ENCODE measurements at regions not wholly inside any gene's neighbourhood (a gene's known extent, or its start where the extent isn't known, plus 50 kb on each side); places are given as distances from the start of the nearest gene placed in this dataset.
A peak's percentile ranks its signal among the peaks of the same experiment; 100 is the strongest.

DNA sequence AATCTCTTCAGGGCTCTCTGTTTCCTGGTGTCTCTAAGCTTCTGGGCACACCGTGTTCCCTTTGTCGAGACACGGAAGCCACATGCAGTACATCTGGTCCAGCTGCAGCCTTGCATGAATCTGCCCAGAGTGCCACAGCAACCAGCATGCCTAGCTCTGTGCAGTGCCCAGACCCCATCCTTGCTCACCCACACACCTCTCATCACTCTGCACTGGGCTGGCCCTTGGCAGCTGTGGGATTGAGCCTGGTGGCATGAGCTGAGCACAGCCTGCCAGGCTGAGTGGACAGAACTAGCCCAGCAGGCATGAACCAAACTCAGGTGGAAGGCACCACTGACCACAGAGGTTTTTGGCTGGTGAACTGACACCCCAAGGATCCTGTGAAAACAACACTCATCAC, 279.9 kb downstream of the ATXN7L3B start:
- DNase-seq = no peak

- DNase-seq = no peak
These were observed 280.8 kb downstream of the ATXN7L3B start for GRCh38 chr12:74818412-74818811.

DNA sequence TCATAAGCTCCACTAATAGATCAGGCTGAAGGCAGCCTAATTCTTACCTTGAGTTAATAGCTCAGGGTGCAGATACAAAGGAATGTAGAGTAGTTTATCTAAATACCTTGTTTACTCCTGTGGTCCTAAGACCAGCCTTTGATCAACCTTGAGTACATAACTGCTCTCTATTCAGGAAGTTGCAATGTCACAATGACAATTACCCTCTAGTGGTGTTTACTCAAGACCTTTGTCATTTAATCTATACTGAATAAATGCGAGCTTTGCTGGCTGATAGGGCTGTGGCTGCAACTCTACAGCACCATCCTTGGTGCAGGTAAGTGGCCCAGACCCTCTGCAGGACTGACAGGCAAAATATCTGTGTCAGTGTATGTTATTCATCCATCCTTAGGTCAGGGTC, 282.7 kb downstream of the ATXN7L3B start:
- DNase-seq = no peak

GRCh38 chr12:74836567-74836966, 298.9 kb downstream of the ATXN7L3B start:
- no peak for DNase-seq

DNA sequence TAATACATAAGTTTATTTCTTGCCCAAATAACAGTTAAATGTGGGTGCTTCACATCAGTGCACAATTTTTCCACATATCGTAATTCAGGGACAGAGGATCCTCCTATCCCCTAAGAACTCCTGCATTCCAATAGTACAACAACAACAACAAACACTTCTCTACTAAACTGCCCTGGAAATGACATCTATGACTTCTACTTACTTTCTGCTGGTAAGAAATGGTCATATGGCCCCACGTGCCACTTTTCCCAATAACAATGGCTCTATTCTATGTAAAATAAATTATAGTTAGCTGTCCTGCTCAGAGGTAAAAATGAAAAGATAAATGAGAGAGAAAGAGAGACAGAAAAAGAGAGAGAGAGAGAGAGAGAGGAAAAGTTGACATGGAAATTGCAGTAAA, 308.5 kb downstream of the ATXN7L3B start:
- DNase-seq = no peak

DNA sequence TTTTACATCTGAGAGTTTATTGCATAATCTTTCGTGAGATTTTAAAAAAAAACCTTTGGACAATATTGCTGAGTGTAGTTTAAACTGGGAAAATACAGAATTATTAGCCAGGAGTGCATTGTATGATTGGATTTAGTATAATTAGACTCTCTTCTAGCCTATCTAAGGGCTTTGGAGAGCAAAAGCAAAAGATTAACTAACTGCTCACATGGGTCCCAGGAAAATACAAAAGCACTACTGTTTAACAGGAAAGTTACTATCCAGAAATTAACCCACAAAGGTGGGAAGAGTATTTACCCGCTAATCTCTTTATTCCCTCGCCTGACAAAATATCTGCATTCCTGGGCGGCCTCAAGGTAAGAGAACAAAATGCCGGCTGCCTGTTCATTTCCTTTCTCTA, 309.5 kb downstream of the ATXN7L3B start:
- DNase-seq = no peak

DNA sequence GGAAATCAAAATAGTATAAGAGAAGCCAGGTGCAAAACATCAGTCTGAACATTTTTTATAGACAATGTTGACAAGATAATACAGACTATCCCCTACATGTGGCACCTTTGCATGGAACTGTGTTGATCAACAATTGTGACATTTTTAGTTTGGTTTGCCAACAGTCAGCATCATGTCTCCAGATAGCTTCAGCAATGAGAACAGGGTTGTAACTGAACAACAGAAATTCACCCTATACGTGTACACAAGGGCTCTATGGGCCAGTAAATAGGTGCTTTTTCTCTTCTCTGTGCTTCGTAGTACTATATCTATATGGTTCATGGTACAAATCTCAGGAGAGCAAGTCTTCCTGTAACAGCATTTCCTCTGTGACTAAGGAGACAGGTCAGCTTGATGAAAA, 310.4 kb downstream of the ATXN7L3B start:
- no peak for DNase-seq

DNA sequence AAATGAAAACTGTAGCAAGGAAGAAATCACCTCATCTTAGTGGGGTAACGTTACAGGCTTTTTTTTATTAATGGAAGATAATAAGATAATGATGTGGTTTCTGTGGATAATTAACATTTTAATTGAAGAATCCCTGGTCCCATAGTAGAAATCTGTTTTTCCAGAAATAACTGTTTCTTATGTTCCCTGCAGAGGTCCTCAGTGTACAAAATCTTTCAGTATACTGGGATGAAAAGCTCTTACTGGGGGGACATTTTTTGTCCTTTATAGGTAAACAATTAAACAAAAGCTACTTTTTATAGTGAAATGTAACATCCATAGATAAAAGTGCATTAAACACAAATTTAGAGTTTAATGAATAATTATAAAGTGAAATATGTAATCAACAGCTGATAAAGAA, 312.2 kb downstream of the ATXN7L3B start:
- DNase-seq = no peak

DNA sequence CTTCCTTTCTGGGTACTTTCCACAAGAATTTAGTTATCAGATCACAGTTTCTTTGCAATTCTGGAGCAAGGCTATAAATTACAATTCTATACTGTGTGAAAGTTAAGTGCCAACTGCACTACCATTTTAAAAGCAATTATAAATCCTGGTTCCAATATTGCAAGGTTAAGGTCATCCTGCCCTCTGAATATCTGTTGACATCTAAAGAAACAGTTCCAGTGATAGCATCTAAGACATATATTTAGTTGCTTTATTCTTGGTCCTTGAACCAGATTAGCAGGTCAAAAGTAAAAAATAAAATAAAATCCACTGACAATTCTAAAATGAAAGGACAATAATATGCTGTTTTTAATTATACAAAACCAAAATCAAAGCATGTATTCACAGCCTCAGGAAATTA, 334.2 kb downstream of the ATXN7L3B start:
- DNase-seq = no peak

DNA sequence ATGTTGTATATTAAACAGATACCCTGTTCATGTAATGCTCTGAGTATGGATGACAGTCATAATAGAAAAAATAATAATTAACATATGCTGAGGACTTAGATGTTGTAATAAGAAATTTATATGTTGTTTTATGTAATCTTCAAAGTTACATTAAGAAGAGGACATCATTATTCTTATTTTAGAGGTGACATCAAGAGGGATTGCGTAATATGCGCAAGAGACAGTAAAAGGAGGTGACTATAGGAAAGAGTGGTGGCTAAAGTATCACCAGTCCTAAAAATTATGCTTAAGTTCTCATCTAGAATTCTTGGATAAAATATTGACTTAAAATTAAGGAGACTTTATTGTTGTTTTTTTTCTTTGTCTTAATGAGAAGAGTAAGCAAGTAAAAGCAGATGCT, 323.9 kb downstream of the KCNC2 start:
- DNase-seq = no peak

- DNase-seq = no peak
These were observed 320.6 kb downstream of the KCNC2 start for GRCh38 chr12:74889073-74889472.

DNA sequence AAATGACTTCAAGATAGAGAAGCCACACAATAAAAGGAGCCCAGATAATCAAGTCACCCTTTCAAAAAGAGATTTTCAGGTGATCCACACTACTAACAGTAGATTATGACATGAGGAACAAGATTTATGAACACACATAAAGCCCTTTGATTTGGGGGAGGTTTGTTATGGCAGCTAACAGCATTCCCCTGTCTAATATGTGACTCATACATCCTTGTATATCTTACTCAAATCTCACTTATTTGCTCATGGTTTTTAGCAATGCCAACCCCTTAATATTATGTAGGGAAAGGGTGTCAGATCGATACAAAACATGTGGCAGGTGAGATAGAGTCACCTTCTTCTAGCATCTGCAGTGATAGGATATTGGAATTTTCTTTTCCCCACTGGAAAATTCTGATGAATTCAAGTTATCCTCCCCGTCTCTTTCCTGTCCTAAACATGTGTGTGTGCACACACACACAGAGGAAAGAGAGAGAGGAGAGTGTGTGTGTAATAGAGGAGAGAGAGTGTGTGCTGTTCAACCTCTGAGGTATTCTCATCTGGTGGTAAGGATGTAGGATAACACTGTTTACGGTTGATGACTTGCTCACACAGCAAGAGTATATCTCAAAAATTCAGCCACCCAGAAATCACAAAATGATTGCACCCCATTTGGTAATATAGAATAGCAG, 319.9 kb downstream of the KCNC2 start:
- peak; percentile 87 for DNase-seq

- DNase-seq = peak; percentile 98
These were observed 319.4 kb downstream of the KCNC2 start for GRCh38 chr12:74890237-74890599.

DNA sequence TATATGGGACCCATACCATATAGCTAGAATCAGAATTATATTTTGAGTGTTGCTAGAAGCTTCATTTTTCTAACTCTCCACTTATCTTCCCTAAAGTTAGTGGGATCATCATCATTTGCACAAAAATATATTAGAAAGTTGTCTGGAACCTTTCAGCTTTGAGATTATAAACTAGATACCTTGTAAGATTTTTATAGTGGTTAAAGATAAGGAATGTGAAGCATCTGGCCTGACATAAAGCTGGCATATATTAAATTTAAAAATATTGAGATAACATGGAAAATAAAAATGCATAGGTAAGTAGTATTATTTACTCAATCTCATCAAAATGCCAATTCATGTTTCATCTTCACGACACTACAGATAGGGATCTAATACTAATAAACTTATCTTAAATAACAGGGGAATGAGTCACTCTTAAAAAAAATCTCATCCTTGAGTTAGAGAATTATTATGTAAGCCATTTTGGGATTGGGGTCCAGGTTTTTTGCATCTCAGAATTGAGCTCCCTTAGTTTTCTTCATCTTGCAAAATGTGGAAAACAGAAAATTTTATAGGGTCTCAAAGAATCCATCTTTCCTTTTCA, 318.5 kb downstream of the KCNC2 start:
- no peak for DNase-seq

DNA sequence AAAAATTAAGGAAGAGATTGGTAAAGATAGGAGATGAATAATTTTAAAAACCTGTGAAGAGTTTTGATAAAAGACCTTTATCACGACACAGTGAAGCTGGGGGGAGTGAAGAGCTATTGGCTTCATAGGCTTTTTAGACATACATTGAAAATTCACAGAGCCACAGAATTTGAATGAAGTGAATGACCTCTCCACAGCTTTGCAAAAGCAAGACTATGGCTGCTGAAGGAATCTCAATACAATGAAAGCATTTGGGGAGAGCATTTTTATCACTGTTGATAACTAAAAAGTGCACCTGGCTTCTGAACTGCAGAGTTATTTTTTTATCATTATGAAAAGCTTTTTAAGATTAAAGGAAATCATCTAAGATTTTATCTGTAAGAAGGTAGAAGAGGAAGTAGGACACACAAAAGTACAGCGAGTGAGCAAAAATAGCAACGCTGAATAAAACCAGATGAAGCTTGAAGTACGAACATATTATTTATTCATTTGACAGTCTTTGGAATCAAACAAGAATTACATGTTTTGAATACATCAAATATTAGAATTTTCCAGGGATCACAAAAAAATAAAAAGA, 317.5 kb downstream of the KCNC2 start:
- no peak for DNase-seq

GRCh38 chr12:74896186-74896585, 313.5 kb downstream of the KCNC2 start:
- DNase-seq = peak; percentile 35

- no peak for DNase-seq
These were observed 312.0 kb downstream of the KCNC2 start for GRCh38 chr12:74897425-74898211.

DNA sequence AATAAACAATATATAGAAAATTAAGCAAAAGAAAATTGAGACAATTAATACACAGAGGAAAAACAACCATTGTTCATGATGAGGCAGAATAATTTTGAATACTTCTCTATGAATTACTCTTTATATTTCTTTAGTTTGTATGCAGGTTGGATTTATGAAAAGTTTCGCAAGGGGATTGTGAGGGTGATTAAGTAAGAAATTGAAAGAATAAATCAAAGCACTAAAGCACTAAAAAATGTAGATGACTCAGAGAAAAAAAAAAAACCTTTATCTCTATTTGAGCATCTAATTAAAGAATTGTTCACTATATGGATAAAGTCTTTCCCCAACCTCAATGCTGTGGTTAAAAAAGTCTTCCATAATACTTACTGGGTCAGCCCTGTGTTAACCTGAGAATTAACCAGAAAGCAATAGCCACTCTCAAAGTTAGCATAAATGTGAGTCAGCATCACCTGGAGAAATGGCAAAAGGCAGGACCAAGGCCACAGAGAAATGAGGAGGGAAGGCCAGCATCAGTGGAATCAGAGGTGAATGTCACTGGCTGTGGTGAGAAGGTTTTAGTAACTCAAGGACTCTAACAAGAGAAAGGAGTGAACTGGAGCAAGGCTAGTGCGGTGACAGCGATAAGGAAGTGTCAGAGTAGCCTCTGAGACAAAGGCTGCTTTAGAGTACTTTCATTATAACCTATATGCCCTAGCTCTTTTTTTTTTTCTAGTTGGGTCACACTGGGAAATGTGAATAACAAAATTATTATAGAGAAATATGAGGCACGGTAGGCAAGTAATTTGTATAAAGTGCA, 310.4 kb downstream of the KCNC2 start:
- DNase-seq = peak; percentile 7

- no peak for DNase-seq
These were observed 309.4 kb downstream of the KCNC2 start for GRCh38 chr12:74900232-74900631.

DNA sequence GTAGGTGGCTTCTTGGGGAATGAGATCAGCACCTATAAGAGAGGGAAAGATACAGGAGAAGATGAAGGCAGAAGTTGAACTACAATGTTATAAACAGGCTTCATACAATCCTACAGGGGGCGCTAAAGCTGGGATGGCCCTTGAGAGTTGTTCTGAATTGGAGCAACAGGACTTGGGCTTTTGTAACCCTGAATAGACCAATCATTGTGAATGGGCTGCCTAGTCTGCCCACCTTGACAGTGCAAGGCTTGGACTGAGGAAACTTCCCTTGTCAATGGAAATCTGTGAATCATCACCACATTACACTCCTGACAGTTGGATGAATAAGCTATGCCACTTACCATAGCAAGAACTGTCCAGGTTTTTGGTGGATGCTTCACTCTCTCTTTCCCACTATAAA, 306.1 kb downstream of the KCNC2 start:
- DNase-seq = peak; percentile 51

GRCh38 chr12:74906224-74906623, 303.4 kb downstream of the KCNC2 start:
- no peak for DNase-seq

DNA sequence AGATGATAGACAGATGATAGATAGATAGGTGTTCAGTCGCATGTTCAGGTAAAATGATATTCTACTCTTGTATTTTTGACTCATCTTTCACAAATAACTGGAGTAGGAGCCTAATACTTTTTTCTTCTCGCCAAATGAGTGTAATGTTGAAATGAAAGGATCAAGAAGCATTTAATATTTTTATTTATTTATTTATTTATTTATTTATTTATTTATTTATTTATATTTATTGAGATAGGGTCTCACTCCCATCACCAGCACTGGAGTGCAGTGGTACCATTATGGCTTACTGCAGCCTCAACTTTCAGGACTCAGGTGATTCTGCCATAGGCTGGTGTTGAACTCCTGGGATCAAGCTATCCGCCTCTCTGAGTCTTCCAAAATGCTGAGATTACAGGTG, 298.8 kb downstream of the KCNC2 start:
- no peak for DNase-seq

- no peak for DNase-seq
These were observed 295.3 kb downstream of the KCNC2 start for GRCh38 chr12:74914378-74914777.

Measured in NCI-H226 (cell line).